Stimulated activated CD4-positive, alpha-beta T cell treated with anti-CD3 and anti-CD28 coated beads, Interleukin-15, amount 100 ng/mL, for 1 hour (primary cell): ENCODE measurements at regions not wholly inside any gene's neighbourhood (a gene's known extent, or its start where the extent isn't known, plus 50 kb on each side); places are given as distances from the start of the nearest gene placed in this dataset.

Source experiments
- DNase-seq, 2 donors: peaks; one replicate each; pipeline ENCODE4 v3.0.0-alpha.2; 2020; ENCODE audit warnings: low read depth in 1 of 2, low spot score in 1 of 2

DNA sequence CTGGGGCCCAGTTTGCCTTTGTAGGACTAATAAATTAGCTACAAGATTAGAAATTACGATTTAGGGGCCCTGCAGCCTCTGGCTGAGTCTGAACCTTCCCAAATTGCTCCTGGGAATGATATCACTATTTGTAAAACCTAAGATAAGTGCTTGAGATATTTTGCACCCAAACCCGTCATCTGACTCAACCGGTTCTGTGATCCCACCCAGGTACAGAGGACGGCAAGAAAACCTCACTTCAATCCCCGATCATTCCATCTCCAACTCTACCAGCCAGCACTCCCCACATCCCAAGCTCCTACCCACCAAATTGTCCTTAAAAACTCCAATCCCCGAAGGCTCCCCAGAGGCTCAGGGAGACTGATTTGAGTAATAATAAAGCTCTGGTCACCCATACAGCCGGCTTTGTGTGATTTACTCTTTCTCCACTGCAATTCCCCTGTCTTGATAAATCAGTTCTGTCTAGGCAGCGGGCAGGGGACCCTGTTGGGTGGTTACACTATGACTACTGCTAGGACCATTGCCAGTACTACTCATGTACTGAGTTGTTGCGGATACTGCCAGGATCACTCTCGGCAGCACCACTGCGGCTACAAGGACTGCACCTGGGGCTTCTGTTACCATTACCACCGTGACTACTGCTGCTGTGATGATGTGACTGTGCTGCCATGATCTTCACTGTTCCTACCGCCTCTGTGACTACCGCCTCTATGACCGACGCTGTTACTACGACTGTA lies 73.1 kb downstream of the IRF8 start:
- no peak for DNase-seq

DNA sequence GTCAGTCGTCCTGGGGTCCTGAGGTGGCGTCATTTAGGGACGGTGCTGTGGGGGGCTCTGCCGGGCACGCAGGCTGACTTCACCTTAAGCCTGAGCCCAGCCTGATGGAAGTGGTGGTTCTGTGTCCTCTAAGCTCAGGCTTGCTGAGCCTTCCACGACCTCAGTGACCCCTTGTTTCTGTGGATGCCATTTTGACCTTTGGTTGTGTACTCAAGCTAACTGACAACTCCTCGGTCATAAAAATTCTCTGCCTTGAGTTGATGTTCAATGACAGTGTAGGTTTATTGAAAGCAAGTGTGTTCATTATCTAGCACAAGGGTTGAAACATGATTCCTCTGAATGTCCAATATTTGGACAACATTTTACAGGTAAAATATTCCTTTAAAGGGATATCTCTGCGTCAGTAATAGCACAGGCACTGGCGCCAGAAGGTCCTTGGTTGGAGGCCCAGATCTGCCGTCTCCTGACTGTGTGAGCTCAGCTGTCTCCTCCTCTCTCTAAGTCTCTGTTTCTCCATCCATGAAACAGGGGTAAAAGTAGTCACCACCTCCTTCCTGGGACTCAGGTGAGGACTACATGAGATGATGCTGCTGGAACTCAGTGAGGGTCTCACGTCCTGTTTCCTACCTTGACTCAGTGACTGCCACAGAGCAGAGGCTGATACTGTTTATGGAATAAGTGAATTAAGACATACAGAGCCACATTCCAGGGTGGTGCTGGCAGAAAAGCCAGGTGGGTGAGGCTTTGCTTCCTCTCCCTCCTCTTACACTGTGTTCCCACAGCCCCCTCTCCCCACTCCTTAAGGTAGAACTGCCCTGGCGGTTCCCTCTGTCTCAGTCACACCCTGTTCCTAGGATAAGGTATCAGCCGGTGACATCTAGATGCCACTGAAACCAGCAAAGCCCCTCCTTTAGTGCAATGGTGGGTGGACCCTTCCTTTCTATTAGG lies 75.7 kb downstream of the IRF8 start:
- no peak for DNase-seq

DNA sequence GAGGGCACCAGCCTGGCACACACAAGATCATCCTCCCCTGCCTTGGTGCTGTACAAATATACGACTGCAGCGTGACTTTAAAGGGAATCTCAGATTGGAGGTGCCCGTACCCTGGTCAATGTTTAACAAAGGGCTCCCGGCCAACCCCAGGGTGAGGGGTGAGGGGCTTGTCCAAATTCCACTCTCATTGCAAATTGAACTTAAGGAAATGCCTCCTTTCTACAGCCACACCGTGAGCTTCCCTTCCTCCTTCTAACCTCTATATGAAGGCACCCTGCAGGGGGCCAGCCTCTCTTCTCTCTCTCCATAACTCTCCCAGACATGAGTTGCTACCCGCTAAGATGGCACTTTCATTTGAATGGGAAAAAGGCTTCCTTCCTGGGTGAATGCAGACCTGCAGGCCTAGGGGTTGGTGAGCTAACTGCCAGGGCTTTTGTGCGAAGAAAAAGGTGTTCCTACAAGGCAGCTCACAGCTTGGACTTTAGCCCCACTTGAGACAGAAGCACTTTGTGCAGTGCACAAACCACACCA lies 76.6 kb downstream of the IRF8 start:
- no peak for DNase-seq

DNA sequence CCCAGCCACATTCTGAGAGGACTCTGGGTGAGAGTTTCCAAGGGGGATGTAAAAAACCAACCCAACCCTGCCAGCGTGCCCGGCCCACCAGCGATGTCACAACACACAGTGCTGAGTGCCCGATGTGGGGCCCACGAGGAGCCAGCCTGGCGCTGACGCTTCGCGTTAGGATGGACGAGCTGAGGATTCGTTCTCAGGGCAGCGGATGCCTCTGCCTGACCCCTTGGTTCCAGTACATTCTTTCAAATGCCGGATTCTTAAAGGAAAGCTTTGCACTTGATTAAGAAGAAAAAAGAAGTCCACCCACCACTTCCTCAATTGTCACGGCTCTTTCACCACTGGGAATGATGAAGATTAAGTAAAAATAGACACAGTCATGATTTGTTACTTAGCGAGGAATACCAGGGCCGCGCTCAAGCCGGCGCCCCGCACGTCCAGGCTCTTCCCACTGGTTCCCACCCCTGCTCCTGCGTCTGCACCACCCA lies 79.4 kb downstream of the IRF8 start:
- DNase-seq = no peak

DNA sequence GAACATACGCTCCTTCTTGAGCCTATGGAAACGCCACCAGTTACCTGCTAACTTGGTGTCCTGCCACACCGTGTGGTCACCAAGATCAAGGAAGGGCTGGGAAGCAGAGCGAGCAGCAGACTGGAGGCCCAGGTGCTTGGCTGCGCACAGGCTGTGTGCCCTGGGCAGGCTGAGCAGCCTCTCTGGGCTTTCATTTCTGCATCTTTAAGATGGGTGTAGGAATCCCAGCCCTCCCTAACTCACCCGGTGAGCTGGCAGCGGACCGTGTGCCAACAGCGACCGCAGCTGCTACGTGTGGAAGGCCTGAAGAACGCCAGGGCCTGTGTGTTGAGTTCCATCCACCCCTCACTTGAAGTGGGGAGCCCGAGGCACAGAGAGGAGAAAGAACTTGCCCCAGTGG lies 80.0 kb downstream of the IRF8 start:
- DNase-seq = no peak

DNA sequence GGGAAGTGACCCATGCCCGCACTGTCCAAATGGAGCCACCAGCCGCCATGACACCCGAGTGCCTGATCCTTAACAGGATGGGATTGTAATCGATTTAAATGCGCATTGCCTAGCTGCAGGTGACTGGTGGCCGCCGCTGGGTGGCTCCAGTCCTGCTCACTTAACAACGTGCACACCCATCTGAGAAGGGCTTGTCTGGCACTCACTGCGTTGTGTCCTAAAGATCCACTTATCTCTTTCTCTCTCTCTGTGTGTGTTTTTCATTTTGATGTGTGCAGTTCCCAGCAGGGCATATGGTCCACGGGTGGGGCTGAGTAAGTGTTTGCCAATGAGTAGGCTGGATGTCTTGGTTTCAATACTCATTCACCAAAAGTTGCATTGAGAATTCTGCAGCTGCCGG lies 80.6 kb downstream of the IRF8 start:
- no peak for DNase-seq

DNA sequence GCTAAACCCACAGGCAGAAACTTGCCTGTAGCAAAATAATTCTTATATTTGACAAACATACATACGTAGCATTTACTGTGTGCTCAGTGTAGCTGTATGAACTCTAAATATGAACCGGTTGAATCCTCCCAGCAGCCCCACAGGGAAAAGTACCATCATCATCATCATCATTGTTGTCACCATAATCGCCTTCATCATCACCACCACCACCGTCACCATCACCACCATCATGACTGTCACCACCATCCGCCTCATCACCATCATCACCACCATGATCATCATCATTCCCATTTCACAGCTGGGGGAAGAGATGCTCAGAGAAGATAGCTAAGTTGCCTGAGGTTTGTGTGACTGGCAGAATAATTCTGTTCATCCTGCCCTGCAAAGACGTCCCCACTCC lies 81.7 kb downstream of the IRF8 start:
- no peak for DNase-seq

DNA sequence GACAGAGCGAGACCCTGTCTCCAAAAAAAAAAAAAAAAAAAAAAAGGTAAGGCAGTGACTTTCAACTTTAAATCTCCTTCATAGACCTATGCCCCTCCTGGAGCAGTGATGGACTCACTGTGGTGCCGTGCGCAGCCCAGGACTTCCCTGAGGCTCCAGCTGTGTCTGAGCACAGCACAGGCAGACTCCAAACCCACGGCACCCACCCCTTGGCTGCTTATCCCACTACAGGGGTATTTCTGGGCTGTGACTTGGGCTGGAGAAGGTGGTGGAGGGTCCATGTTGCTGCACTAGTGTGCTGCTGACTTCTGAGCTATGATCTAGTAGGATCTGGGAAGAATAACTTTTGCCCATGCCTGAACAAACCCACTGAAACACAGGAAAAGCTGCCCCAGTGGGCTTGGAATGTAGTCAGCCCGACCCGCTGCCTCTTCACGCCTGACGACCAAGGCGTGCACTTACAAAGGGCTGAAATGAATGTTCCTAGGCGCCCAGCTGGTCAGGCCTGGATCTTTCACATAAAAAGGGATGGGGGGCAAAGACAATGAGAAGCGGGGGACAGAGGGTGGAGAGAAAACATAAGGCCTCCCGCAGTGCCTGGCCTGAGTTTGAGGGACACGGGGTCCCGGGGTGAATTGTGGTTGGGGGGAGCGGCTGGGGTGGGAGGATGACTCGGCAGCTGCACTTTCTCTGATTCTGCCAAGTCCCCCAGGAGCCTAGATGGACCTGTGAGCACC lies 83.0 kb downstream of the IRF8 start:
- no peak for DNase-seq

DNA sequence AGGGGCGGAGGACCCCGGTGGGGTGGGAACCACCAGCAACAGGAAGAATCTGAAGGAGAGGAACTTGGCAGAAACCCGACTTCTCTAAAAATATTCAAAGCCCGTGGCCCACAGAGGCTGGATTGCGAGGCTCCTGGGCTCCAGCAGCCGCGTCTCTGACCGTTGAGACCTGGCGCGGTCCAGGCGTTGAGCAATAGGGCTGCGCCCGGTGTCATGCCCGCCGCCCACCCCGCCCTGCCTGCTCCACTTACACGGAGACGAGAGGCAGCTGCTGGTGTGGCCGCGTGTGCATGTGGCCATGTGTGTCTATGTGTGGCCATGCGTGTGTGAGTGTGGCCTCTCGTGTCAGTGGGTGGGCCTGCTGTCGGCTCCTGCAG lies 83.6 kb downstream of the IRF8 start:
- no peak for DNase-seq

DNA sequence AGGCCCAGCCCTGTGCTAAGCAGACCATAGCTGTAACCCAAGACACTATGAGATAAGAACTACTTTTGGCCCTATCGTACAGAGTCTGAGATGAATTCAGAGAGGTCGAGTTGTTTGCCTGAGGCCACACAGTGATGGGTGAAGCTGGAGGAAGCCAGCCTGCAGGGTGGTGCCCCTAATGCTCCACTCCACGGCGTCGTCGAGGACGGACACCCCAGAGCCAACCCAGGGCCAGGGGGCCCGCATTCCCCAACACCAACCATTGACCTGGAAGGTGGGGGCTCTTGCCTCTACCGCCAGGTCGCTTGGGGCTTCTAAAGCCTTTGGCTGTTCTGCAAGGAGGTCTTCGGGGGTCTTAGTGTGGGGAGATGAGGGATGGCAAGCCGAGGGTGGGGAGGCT lies 84.1 kb downstream of the IRF8 start:
- DNase-seq = no peak

DNA sequence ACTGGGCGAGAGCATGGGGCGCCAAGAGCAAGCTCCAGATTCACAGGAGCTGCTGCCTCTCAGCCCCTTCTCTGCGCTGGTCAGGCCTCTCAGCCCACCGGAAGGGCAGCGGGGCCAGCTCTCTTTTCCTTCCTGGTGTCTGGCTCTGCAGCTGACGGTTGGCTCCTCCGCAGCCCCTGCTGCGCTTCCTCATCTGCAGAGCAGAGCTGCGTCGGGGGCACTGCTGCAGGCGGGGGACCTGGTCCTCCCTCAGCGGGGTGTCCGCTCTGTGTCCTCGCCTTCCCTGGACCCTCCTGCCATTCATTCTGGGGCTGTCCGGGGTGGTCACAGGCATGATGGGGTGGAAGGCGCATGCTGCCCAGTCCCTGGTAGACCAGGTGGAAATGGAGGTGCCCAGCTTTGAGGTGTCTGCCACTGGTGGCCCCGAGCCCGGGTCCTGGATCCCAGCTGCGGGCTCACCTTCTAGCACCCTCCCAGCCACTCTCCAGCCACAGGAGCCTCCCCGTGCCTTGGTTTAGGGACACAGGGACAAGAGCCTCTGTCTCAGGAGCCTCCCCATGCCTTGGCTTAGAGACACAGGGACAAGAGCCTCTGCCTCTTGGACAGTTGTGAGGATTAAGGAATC lies 84.8 kb downstream of the IRF8 start:
- DNase-seq = no peak

DNA sequence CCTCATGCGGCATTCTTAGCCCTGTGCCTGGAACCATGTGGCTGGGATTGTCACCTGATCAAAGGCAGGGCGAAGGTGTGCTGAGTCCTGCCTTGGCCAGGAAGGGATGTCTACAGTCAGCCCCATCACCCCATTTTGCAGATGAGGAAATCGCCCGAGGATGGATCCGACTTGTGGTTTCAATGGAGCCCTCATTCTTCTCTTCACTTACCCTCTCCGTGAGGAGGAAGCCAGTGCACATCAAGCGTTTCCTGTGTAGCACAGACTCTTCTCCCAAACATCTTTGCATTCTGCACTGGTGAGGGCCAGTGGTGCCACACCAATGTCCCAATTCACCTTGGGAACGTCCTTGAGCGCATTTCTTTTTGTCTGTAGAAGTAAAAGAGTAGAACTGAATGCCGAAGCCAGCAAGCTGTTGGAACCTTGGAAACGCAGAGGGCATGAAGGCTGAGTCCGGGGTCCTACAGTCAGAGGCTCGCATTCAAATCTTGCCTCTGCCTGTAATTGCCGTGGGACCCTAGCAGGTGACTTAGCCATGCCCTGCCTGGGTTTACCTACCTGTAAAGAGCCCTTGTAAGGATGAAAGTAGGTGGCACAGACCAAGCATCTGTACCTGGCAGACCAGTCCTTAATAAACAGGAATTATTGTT lies 85.4 kb downstream of the IRF8 start:
- DNase-seq = no peak

DNA sequence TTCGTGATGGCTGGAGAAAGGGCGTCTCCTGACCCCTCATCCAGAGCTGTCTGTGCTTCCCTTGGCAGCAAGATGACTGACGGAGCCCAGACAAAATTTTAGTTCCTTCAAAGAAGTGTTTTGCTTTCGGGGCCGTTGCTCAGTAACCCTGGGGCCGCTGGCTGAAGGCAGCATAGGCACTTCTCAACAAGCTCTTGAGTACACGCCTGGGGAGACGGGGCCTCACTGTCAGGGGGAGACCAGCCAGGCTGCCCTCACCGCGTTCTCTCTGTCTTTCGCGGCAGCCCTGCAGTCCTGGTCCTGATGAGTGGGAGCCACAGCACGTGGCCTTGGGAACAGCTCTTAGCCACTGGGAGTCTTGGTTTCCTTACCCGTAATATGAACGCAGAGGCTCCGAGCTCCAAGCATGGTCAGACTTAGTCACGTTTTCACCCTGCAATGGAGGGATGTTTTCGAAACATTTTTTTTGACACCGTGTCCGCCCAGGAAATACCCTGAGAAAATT lies 86.0 kb downstream of the IRF8 start:
- DNase-seq = no peak

DNA sequence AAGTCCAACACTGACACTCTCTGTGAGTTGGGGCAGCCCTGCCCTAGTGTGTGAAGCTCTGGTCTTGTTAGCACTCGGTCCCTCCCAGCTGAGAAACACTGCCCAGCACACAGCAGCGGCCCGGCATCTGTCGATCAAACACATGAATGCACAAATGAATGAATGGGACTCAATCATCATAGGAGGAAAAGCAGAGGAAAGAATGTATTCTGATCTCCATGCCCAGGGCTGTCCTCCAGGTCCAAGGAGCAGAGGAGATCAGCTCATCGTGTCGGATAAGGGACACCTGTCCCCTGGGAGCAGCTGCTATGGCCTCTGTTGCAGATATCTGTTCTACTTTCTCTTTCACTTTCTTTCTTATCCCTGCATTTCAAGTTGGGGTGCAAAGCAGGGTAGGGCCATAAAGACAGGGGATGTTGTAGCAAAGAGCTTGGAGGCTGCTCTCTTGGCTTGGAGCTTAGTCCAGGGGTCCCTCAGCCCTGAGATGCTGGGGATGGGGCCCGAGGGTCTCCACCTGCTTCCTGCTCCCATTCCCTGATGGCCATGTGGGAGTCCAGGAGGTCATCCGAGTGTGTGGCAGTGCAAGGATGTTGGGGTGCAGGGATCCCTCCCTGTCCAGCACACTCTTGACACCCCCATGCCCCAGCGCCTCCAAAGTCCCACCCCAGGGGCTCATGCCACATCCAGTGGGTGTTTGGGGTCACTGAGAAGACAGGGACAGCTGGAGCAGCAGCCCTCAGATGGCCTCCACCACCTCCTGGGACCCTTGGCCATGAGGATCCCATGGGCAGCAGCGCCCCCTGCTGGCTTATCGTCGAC lies 88.2 kb downstream of the IRF8 start:
- DNase-seq = peak in 1 of 2 donors; percentile 44

DNA sequence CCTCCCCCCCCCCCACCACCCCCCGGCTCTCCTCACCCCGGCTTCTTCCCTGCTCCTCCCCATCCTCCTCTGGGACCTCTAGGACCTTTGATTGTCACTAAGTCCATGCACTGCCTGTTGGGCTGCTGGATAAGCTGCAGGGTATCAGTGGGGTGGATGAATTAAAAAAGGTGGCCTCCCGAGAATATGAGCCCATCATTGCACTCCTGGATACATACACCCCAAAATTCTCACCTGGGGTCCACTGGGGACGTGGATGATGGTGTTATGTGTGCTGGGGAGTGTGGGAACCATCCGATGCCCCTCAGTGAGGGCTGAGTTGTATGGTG lies 88.8 kb downstream of the IRF8 start:
- DNase-seq = no peak

DNA sequence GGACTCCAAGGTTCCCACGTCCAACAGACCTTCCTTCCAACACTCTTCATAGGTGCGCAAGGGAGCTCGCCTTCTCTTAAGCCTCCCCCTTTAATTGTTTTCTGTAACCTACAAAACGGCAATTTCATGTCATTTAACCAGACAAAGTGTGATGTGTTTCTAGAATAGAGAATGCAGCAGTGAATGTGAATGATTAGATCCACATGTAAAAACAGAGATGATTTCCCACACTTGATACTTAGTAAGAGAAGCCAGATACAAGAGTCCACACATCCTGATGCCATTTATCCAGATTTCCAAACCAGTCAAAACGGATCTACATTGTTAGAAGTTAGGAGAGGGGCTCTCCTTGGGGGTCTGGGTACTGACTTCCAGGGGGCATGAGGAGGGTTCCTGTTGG lies 89.3 kb downstream of the IRF8 start:
- DNase-seq = no peak

DNA sequence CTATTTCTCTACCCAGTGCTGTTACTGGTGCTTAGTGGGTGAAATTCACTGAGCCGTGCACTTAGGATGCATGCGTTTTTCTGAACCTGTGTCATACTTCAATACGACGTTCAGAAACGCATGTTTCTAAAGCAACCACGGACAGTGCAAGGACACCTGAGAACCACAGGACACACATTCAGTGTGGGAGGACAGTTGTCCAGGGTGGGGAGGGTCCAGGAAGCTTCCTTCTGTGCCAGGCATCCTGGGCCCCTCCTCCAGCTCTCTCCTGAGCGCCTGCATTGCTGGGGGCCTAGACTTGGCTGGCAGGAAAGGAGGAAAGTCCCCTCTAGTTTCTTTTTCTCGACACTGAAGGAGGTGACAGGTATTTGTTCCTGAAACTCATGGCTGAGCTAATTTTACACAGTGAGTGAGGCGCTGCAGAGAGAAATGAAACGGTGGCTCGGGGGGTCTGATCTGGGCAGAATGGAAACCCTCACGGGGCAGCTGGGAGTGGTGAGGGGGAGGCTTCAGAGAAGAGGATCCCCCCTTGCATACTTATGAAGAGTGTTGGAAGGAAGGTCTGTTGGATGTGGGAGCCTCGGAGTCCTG lies 89.9 kb downstream of the IRF8 start:
- DNase-seq = peak in 1 of 2 donors; percentile 17

DNA sequence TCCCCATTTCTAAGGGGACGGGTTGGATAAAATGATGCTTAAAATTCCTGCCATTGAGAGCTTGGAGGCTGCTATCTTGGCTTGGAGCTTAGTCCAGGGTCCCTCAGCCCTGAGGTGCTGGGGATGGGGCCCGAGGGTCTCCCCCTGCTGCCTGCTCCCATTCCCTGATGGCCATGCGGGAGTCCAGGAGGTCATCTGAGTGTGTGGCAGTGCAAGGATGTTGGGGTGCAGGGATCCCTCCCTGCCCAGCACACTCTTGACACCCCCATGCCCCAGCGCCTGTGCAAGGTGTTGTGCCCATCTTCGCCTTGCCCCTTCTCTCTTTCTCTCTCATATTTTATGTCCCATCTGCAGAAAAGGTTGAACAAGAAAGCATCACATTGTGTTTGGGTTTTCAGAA lies 90.4 kb downstream of the IRF8 start:
- DNase-seq = no peak
